A549 (cell line): ENCODE measurements at regions not wholly inside any gene's neighbourhood (a gene's known extent, or its start where the extent isn't known, plus 50 kb on each side); places are given as distances from the start of the nearest gene placed in this dataset.

ENCODE experiments used
- ATAC-seq, 2 experiments: fragments of 200-7000 bp in 1 of 2; fragments of >200 bp in 1 of 2; cut with Nextera tagmentation in 1 of 2; cut with Tn5 transposase in 1 of 2; 3 replicates each; pipeline versions ENCODE4 v1.8.0 to v1.9.1; 2018 to 2020; ENCODE audit warnings: mild to moderate bottlenecking in 1 of 2, moderate library complexity in 1 of 2
- CTCF ChIA-PET: fragments of 300-600 bp; sonication (Branson Sonifier 250); formaldehyde crosslinking; extraction: SDS; loops from one replicate; lab custom pipeline; 2021; ENCODE audit warnings: antibody characterized with exemption, inconsistent platforms; lab: Yijun Ruan, JAX
- POLR2A ChIA-PET: fragments of 350-600 bp; formaldehyde crosslinking; extraction: SDS; loops from one replicate; lab custom pipeline; 2021; ENCODE audit warnings: antibody characterized with exemption, inconsistent platforms; lab: Yijun Ruan, JAX
- DNase-seq, 2 experiments: peaks; one replicate each; pipeline versions ENCODE4 v3.0.0 to v3.0.0-alpha.2; 2011 to 2016; ENCODE audit warnings: low read depth in 1 of 2, low spot score in 1 of 2
- FAIRE-seq: peaks from 2 replicates; lab custom pipeline; 2011; peaks lifted over from hg19 to GRCh38; lab: Jason Lieb, UNC
- H3K27ac ChIP-seq, 2 experiments: fragments of >200 bp; sonication (Bioruptor Twin); formaldehyde crosslinking; 3 replicates each; pipeline ENCODE4 v1.5.1; 2016 to 2017
- H3K4me1 ChIP-seq: fragments of >200 bp; sonication (Bioruptor Twin); formaldehyde crosslinking; 3 replicates; pipeline ENCODE4 v1.6.1; 2016
- H3K4me2 ChIP-seq: fragments of >200 bp; sonication (Bioruptor Twin); formaldehyde crosslinking; 3 replicates; pipeline ENCODE4 v1.6.1; 2016
- H3K4me3 ChIP-seq: fragments of >200 bp; sonication (Bioruptor Twin); formaldehyde crosslinking; 3 replicates; pipeline ENCODE4 v1.5.1; 2016
- H3K9me3 ChIP-seq: fragments of >200 bp; sonication (Bioruptor Twin); formaldehyde crosslinking; 3 replicates; pipeline ENCODE4 v1.6.1; 2016
- CBX8 ChIP-seq: fragments of 200-600 bp; sonication (generic); IDR thresholded peaks from 2 replicates; pipeline ENCODE4 v1.6.1; 2016
- CHD4 ChIP-seq: fragments of 200-600 bp; sonication (generic); IDR thresholded peaks from 2 replicates; pipeline ENCODE4 v1.6.1; 2016; ENCODE audit warnings: antibody characterized with exemption, mild to moderate bottlenecking, borderline replicate concordance
- FOSB ChIP-seq: fragments of 250-450 bp; sonication (Bioruptor Pico); IDR thresholded peaks from 2 replicates; pipeline ENCODE4 v1.5.0; 2020; ENCODE audit warnings: mild to moderate bottlenecking, moderate library complexity
- HDAC2 ChIP-seq: fragments of 200-600 bp; sonication (generic); IDR thresholded peaks from 2 replicates; pipeline ENCODE4 v1.6.1; 2016
- HOXA7 ChIP-seq: fragments of 250-450 bp; sonication (Bioruptor Pico); IDR thresholded peaks from 2 replicates; pipeline ENCODE4 v1.5.0; 2020; ENCODE audit warnings: mild to moderate bottlenecking, moderate library complexity
- HOXB13 ChIP-seq: fragments of 250-450 bp; sonication (Bioruptor Pico); IDR thresholded peaks from 2 replicates; pipeline ENCODE4 v1.5.0; 2020; ENCODE audit warnings: low read depth, mild to moderate bottlenecking, moderate library complexity
- HOXB5 ChIP-seq: fragments of 250-450 bp; sonication (Bioruptor Pico); IDR thresholded peaks from 2 replicates; pipeline ENCODE4 v1.5.0; 2020; ENCODE audit warnings: mild to moderate bottlenecking, moderate library complexity
- NFE2L2 ChIP-seq: fragments of 150-350 bp; conservative IDR thresholded peaks from 2 replicates; pipeline ENCODE4 v1.6.1; 2014; ENCODE audit warnings: low read length
- NPAS2 ChIP-seq: fragments of 250-450 bp; sonication (Bioruptor Pico); IDR thresholded peaks from 2 replicates; pipeline ENCODE4 v1.8.0; 2022; ENCODE audit warnings: mild to moderate bottlenecking, moderate library complexity, borderline replicate concordance
- POLR2AphosphoS2 ChIP-seq: conservative IDR thresholded peaks from 2 replicates; pipeline ENCODE4 v1.6.1; 2012; ENCODE audit warnings: low read length, improper control_type of control experiment, inconsistent platforms
- RAD21 ChIP-seq, 2 experiments: fragments of >200 bp in 1 of 2; sonication (Bioruptor Twin) in 1 of 2; formaldehyde crosslinking in 1 of 2; IDR thresholded peaks in 1 of 2; conservative IDR thresholded peaks in 1 of 2; 2 replicates in 1 of 2; 3 replicates in 1 of 2; pipeline ENCODE4 v1.6.1; 2012 to 2018; ENCODE audit warnings: inconsistent platforms in 1 of 2
- RCOR1 ChIP-seq: fragments of 150-350 bp; IDR thresholded peaks from 2 replicates; pipeline ENCODE4 v1.6.1; 2014; ENCODE audit warnings: antibody characterized with exemption, low read length, low read depth
- RNF2 ChIP-seq: fragments of 200-600 bp; sonication (generic); IDR thresholded peaks from 2 replicates; pipeline ENCODE4 v1.6.1; 2016; ENCODE audit warnings: low read depth, mild to moderate bottlenecking, antibody characterized with exemption, moderate library complexity, borderline replicate concordance
- ZC3H11A ChIP-seq: fragments of 450-650 bp; IDR thresholded peaks from 2 replicates; pipeline ENCODE4 v1.6.1; 2014; ENCODE audit warnings: antibody characterized with exemption, mild to moderate bottlenecking
- ZSCAN20 ChIP-seq: fragments of 250-450 bp; sonication (Bioruptor Pico); IDR thresholded peaks from 2 replicates; pipeline ENCODE4 v1.8.0; 2022; ENCODE audit warnings: mild to moderate bottlenecking, moderate library complexity
- WGBS: methylation state at CpG from one replicate; pipeline ENCODE4 v1.1.6; 2017; ENCODE audit errors: missing lambda C conversion rate; 5-methylcytosine and 5-hydroxymethylcytosine counted together
- TF ChIP-seq, protein P1 (sequence below): fragments of 250-450 bp; sonication (Bioruptor Pico); IDR thresholded peaks from 2 replicates; pipeline ENCODE4 v1.5.0; 2020; ENCODE audit warnings: low read depth, mild to moderate bottlenecking, moderate library complexity
- TF ChIP-seq, protein P2 (sequence below): fragments of 200-600 bp; sonication (generic); IDR thresholded peaks from 2 replicates; pipeline ENCODE4 v1.6.1; 2016; ENCODE audit warnings: antibody characterized with exemption, mild to moderate bottlenecking, moderate library complexity
- TF ChIP-seq, protein P3 (sequence below): fragments of 450-650 bp; IDR thresholded peaks from 2 replicates; pipeline ENCODE4 v1.6.1; 2014; ENCODE audit warnings: antibody characterized with exemption
- TF ChIP-seq, protein P4 (sequence below): fragments of 250-450 bp; sonication (Bioruptor Pico); IDR thresholded peaks from 2 replicates; pipeline ENCODE4 v1.5.0; 2021; ENCODE audit warnings: mild to moderate bottlenecking, moderate library complexity, borderline replicate concordance

DNA sequence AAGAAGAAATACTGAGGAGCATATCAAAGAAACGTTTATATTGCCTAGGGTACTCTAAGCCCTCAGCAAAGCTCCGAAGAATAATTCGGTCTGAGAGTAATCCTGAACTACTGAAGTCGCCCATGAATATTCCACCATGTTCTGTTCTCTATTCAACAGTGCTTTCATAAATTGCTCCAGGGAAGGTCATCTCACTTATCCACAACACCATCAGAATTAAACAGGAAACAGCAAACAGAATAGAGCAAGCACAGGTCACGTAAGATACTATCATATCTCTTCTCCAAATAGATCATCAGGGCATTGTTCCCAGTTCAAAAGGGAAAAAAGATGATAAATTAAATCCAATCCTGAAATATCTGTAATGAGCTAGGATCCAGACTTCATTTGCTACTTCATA, 325.6 kb downstream of the DEPDC1B start:
- no peaks in the 10 kb centered on the region for H3K9me3 ChIP-seq
- TF ChIP-seq CBX8 (no peak), NFE2L2 (no peak), RNF2 (no peak), HDAC2 (no peak), RCOR1 (no peak), ZSCAN20 (no peak), HOXB13 (CRISPR knock-in tag) (no peak), HOXA7 (CRISPR knock-in tag) (no peak), NPAS2 (CRISPR knock-in tag) (no peak), RAD21 (conservative IDR thresholded peaks at IDR 0.05 in 1 of 2, IDR thresholded peaks at IDR 0.05 in 1 of 2) (no peak), HOXB5 (CRISPR knock-in tag) (no peak), FOSB (CRISPR knock-in tag) (no peak), CHD4 (no peak), ZC3H11A (no peak)
- TF ChIP-seq, protein P1, sequence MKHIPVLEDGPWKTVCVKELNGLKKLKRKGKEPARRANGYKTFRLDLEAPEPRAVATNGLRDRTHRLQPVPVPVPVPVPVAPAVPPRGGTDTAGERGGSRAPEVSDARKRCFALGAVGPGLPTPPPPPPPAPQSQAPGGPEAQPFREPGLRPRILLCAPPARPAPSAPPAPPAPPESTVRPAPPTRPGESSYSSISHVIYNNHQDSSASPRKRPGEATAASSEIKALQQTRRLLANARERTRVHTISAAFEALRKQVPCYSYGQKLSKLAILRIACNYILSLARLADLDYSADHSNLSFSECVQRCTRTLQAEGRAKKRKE, result no peak
- TF ChIP-seq, protein P2, sequence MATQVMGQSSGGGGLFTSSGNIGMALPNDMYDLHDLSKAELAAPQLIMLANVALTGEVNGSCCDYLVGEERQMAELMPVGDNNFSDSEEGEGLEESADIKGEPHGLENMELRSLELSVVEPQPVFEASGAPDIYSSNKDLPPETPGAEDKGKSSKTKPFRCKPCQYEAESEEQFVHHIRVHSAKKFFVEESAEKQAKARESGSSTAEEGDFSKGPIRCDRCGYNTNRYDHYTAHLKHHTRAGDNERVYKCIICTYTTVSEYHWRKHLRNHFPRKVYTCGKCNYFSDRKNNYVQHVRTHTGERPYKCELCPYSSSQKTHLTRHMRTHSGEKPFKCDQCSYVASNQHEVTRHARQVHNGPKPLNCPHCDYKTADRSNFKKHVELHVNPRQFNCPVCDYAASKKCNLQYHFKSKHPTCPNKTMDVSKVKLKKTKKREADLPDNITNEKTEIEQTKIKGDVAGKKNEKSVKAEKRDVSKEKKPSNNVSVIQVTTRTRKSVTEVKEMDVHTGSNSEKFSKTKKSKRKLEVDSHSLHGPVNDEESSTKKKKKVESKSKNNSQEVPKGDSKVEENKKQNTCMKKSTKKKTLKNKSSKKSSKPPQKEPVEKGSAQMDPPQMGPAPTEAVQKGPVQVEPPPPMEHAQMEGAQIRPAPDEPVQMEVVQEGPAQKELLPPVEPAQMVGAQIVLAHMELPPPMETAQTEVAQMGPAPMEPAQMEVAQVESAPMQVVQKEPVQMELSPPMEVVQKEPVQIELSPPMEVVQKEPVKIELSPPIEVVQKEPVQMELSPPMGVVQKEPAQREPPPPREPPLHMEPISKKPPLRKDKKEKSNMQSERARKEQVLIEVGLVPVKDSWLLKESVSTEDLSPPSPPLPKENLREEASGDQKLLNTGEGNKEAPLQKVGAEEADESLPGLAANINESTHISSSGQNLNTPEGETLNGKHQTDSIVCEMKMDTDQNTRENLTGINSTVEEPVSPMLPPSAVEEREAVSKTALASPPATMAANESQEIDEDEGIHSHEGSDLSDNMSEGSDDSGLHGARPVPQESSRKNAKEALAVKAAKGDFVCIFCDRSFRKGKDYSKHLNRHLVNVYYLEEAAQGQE, result no peak
- TF ChIP-seq, protein P3, sequence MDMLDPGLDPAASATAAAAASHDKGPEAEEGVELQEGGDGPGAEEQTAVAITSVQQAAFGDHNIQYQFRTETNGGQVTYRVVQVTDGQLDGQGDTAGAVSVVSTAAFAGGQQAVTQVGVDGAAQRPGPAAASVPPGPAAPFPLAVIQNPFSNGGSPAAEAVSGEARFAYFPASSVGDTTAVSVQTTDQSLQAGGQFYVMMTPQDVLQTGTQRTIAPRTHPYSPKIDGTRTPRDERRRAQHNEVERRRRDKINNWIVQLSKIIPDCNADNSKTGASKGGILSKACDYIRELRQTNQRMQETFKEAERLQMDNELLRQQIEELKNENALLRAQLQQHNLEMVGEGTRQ, result no peak
- no peak for DNase-seq
- H3K4me3 ChIP-seq, result no peak overlapping the region
- FAIRE-seq, result no peak
- ATAC-seq, result no peak
- H3K4me1 ChIP-seq, result peaks cover 22% of the 10 kb centered on the region
- H3K4me2 ChIP-seq, result no peak overlapping the region
- 67% methylated on average over 5 of the region's 5 CpGs for WGBS
- POLR2A ChIA-PET, result no interaction called here
- CTCF ChIA-PET, result interaction anchor here (1.1 to 1.5 kb wide), 3 partner anchors 15 to 567 kb away, joined by 3 to 5 read pairs (median 4); no protein-coding TSS in a partner anchor
- no peak overlapping the region for H3K27ac ChIP-seq

DNA sequence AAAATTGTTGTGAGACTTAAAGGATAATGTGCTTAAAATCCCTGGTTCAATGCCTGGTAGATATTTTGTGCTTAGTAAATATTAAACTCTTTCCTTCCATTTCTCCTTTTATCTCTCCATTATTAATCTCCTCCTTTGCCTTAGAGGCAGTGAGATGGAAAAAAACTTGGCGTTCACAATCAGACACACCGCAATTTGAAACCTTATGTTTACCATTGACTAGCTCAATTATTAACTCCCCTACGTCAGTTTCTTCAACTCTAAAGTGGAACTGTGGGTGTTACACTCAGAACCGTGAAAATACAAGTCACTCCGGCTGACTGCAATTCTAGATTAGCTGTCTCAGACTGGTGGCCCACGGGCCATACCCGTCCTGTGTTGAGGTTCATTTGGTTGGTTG, 327.2 kb downstream of the DEPDC1B start:
- Histone ChIP-seq H3K4me1 (peaks cover 22% of the 10 kb centered on the region), H3K9me3 (no peaks in the 10 kb centered on the region), H3K4me2 (peak overlapping the region; percentile 47), H3K27ac (peak overlapping the region; percentile 53 to 62; a peak in 5 of 6 replicates), H3K4me3 (no peak overlapping the region)
- POLR2A ChIA-PET, result no interaction called here
- ATAC-seq (no peak; a peak in 1 of 6 replicates), DNase-seq (peak in 1 of 2 experiments; percentile 28), FAIRE-seq (no peak)
- CTCF ChIA-PET, result no interaction called here
- TF ChIP-seq POLR2AphosphoS2 (no peak), NPAS2 (CRISPR knock-in tag) (no peak)
- TF ChIP-seq, protein P4, sequence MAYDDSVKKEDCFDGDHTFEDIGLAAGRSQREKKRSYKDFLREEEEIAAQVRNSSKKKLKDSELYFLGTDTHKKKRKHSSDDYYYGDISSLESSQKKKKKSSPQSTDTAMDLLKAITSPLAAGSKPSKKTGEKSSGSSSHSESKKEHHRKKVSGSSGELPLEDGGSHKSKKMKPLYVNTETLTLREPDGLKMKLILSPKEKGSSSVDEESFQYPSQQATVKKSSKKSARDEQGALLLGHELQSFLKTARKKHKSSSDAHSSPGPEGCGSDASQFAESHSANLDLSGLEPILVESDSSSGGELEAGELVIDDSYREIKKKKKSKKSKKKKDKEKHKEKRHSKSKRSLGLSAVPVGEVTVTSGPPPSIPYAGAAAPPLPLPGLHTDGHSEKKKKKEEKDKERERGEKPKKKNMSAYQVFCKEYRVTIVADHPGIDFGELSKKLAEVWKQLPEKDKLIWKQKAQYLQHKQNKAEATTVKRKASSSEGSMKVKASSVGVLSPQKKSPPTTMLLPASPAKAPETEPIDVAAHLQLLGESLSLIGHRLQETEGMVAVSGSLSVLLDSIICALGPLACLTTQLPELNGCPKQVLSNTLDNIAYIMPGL (CRISPR knock-in tag), result no peak
- 27% methylated on average over 7 of the region's 7 CpGs for WGBS
